GM12878 (cell line): ENCODE measurements at regions not wholly inside any gene's neighbourhood (a gene's known extent, or its start where the extent isn't known, plus 50 kb on each side); places are given as distances from the start of the nearest gene placed in this dataset.

Source experiments
- ATAC-seq: fragments of 200-7000 bp; cut with Tn5 transposase; 3 replicates; pipeline ENCODE4 v1.9.1; 2020; ENCODE audit warnings: mild to moderate bottlenecking, moderate library complexity
- BruUV-seq: library from RNA; stranded (reverse); fragments of 400-500 nt; replicated peaks from 2 replicates; lab custom pipeline; 2021; lab: Mats Ljungman, UMichigan
- CTCF ChIA-PET: fragments of 300-600 bp; sonication (Branson Sonifier 250); formaldehyde crosslinking; extraction: SDS; loops from one replicate; lab custom pipeline; 2021; ENCODE audit warnings: inconsistent platforms; lab: Yijun Ruan, JAX
- POLR2A ChIA-PET: fragments of 350-600 bp; formaldehyde crosslinking; extraction: SDS; loops from one replicate; lab custom pipeline; 2021; ENCODE audit warnings: inconsistent platforms; lab: Charles Lee
- RAD21 ChIA-PET: fragments of 300-600 bp; sonication (Branson Sonifier 250); formaldehyde crosslinking; loops from one replicate; lab custom pipeline; 2023; ENCODE audit warnings: antibody characterized with exemption; ENCODE audit not compliant: unreplicated experiment; lab: Charles Lee
- SMC1A ChIA-PET: fragments of 300-600 bp; sonication (Branson Sonifier 250); formaldehyde crosslinking; loops from one replicate; lab custom pipeline; 2023; ENCODE audit not compliant: unreplicated experiment, uncharacterized antibody; lab: Charles Lee
- DNase-seq: peaks from one replicate; pipeline ENCODE4 v3.0.0-alpha.2; 2011; ENCODE audit warnings: low read depth, low spot score
- FAIRE-seq: peaks from 3 replicates; lab custom pipeline; 2011; peaks lifted over from hg19 to GRCh38; lab: Jason Lieb, UNC
- H2AFZ ChIP-seq: 2 replicates; pipeline ENCODE4 v1.6.0; 2011; ENCODE audit warnings: low read depth, low read length, control low read depth; ENCODE audit not compliant: control insufficient read depth
- H3K27ac ChIP-seq: 2 replicates; pipeline ENCODE4 v1.5.1; 2011; ENCODE audit warnings: control low read depth; ENCODE audit not compliant: control insufficient read depth, insufficient read depth
- H3K27me3 ChIP-seq, 2 experiments: replicated peaks in 1 of 2; 2 replicates each; pipeline versions ENCODE4 v1.6.0 to v1.6.1; 2011; ENCODE audit warnings: low read length in 1 of 2; ENCODE audit not compliant: control insufficient read depth in 2 of 2, insufficient read depth in 2 of 2
- H3K36me3 ChIP-seq, 2 experiments: 2 replicates each; pipeline ENCODE4 v1.5.1; 2011; ENCODE audit warnings: low read length in 1 of 2; ENCODE audit not compliant: control insufficient read depth in 2 of 2, insufficient read depth in 2 of 2
- H3K4me1 ChIP-seq: 2 replicates; pipeline ENCODE4 v1.6.1; 2011; ENCODE audit warnings: mild to moderate bottlenecking, low read length, moderate library complexity, mixed read lengths; ENCODE audit not compliant: control insufficient read depth, insufficient read depth
- H3K4me2 ChIP-seq: 2 replicates; pipeline ENCODE4 v1.6.0; 2011; ENCODE audit warnings: control low read depth; ENCODE audit not compliant: control insufficient read depth, insufficient read depth
- H3K4me3 ChIP-seq: fragments of 200-600 bp; sonication (generic); 2 replicates; pipeline ENCODE4 v1.5.1; 2016
- H3K79me2 ChIP-seq: 2 replicates; pipeline ENCODE4 v1.6.0; 2011; ENCODE audit warnings: low read length; ENCODE audit not compliant: control insufficient read depth, insufficient read depth
- H3K9ac ChIP-seq: 2 replicates; pipeline ENCODE4 v1.8.0; 2011; ENCODE audit warnings: low read length, control low read depth, mixed read lengths; ENCODE audit not compliant: control insufficient read depth, insufficient read depth
- H3K9me3 ChIP-seq: replicated peaks from 3 replicates; pipeline ENCODE4 v1.5.1; 2011; ENCODE audit warnings: mild to moderate bottlenecking, low read length; ENCODE audit not compliant: control insufficient read depth, insufficient read depth
- H4K20me1 ChIP-seq: 2 replicates; pipeline ENCODE4 v1.6.0; 2011; ENCODE audit not compliant: control insufficient read depth, insufficient read depth
- ASH2L ChIP-seq: fragments of 300-600, 200-600 bp; sonication (generic); IDR thresholded peaks from 2 replicates; pipeline ENCODE4 v1.6.1; 2017; ENCODE audit warnings: low read depth, mild to moderate bottlenecking, borderline replicate concordance
- BCL11A ChIP-seq: IDR thresholded peaks from 2 replicates; pipeline ENCODE4 v1.6.1; 2011; ENCODE audit warnings: low read depth, low read length
- CREB1 ChIP-seq: IDR thresholded peaks from 2 replicates; pipeline ENCODE4 v1.6.1; 2012; ENCODE audit warnings: low read depth, mild to moderate bottlenecking, inconsistent platforms
- CREM ChIP-seq: IDR thresholded peaks from 2 replicates; pipeline ENCODE4 v1.6.1; 2014; ENCODE audit warnings: antibody characterized with exemption, low read depth
- ESRRA ChIP-seq: IDR thresholded peaks from 2 replicates; pipeline ENCODE4 v1.6.1; 2012; ENCODE audit warnings: mild to moderate bottlenecking, low read length, improper control_type of control experiment
- IKZF1 ChIP-seq: fragments of 450-650 bp; conservative IDR thresholded peaks from 2 replicates; pipeline ENCODE4 v1.6.1; 2017; ENCODE audit warnings: antibody characterized with exemption, mild to moderate bottlenecking
- JUNB ChIP-seq: IDR thresholded peaks from 2 replicates; pipeline ENCODE4 v1.6.1; 2016; ENCODE audit warnings: antibody characterized with exemption, mild to moderate bottlenecking
- MYB ChIP-seq: fragments of 150-350 bp; IDR thresholded peaks from 2 replicates; pipeline ENCODE4 v1.6.1; 2014; ENCODE audit warnings: mild to moderate bottlenecking, low read depth, low read length, borderline replicate concordance
- MYC ChIP-seq: IDR thresholded peaks from 2 replicates; pipeline ENCODE4 v1.6.1; 2011; ENCODE audit warnings: mild to moderate bottlenecking, low read length, moderate library complexity, inconsistent platforms; ENCODE audit not compliant: insufficient read depth, insufficient replicate concordance, insufficient read length, severe bottlenecking
- NFIC ChIP-seq: IDR thresholded peaks from 2 replicates; pipeline ENCODE4 v1.6.1; 2012; ENCODE audit warnings: low read depth, mild to moderate bottlenecking, inconsistent platforms, low read length, moderate library complexity
- NRF1 ChIP-seq: conservative IDR thresholded peaks from 2 replicates; pipeline ENCODE4 v1.6.1; 2011; ENCODE audit warnings: mild to moderate bottlenecking, low read depth, low read length, improper control_type of control experiment
- SPI1 ChIP-seq: IDR thresholded peaks from 2 replicates; pipeline ENCODE4 v1.6.1; 2011; ENCODE audit warnings: low read depth, mild to moderate bottlenecking, low read length, moderate library complexity, borderline replicate concordance; ENCODE audit not compliant: insufficient read depth
- SRF ChIP-seq, 2 experiments: IDR thresholded peaks; 2 replicates each; pipeline ENCODE4 v1.6.1; 2011; ENCODE audit warnings: low read depth in 2 of 2, low read length in 2 of 2, mild to moderate bottlenecking in 1 of 2, moderate library complexity in 1 of 2
- TBL1XR1 ChIP-seq: IDR thresholded peaks from 2 replicates; pipeline ENCODE4 v1.6.1; 2012; ENCODE audit warnings: low read depth, low read length, improper control_type of control experiment
- TCF7 ChIP-seq: IDR thresholded peaks from 2 replicates; pipeline ENCODE4 v1.6.1; 2014; ENCODE audit warnings: antibody characterized with exemption, borderline replicate concordance
- WGBS: methylation state at CpG from one replicate; pipeline ENCODE4 v1.1.6; 2016; ENCODE audit warnings: low lambda C conversion rate; ENCODE audit not compliant: insufficient replicate concordance, insufficient coverage; ENCODE audit errors: missing lambda C conversion rate; 5-methylcytosine and 5-hydroxymethylcytosine counted together
- in situ Hi-C: fragments of 300-500 bp; cut with MboI; formaldehyde crosslinking; loops from 9 replicates; pipeline ENCODE4 v1.14.3; 2018; ENCODE audit warnings: mixed read lengths
- intact Hi-C: fragments of 100-400 bp; cut with micrococcal nuclease; formaldehyde crosslinking; loops from one replicate; pipeline ENCODE4 v1.14.2; 2022; ENCODE audit not compliant: unreplicated experiment
- TF ChIP-seq, protein P1 (sequence below): IDR thresholded peaks from 2 replicates; pipeline ENCODE4 v1.6.1; 2012; ENCODE audit warnings: improper control_type of control experiment, low read depth, low read length; ENCODE audit not compliant: insufficient replicate concordance
- TF ChIP-seq, protein P2 (sequence below): IDR thresholded peaks from 2 replicates; pipeline ENCODE4 v1.6.1; 2011; ENCODE audit warnings: low read depth, low read length, improper control_type of control experiment, borderline replicate concordance

DNA sequence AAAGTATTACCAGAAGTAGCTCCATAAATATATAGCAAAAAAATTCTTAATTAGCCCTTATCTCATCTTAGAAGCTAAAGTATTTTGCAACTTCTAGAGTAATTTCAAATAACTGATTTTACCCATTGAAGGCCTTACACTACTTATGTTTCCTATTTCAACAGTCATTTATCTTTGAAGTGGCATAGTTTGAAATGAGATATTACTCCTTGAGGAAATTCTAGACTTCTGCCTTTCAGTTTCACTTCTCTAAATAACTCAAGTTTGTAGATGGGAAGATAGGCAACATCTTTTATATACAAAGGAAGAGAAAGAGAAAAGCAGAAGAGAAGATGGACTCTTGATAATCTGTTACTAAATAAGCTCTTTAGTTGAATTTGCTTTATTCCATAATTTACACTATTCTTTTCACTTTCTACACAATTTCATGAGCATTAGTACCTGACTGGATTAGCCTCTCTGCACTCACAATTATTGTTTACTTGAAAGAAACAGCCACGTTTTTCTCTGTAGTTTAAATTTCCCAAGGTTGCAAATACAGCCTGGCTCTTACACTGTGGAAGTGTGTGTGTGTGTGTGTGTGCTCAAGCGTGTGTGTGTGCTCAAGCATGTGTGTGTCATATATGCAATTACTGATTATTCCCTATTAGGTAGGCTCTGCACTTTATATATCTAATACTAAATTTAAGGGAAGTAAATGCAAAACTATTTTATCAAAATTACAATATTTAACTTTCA, 60.6 kb upstream of the EMB start:
- in situ Hi-C loops = no loop called here
- H3K4me2 ChIP-seq = no peak overlapping the region
- CTCF ChIA-PET = interaction anchor here (0.8 to 1.2 kb wide), 2 partner anchors 14 to 57 kb away, joined by 3 read pairs; no protein-coding TSS in a partner anchor
- TF ChIP-seq JUNB = peak; percentile 91
- peak; percentile 23; the same call in 1 of the 2 replicates for TF ChIP-seq CREB1
- TF ChIP-seq NRF1 = no peak
- peak; percentile 71; the same call in 1 of the 2 replicates for TF ChIP-seq BCL11A
- TF ChIP-seq, protein P1, sequence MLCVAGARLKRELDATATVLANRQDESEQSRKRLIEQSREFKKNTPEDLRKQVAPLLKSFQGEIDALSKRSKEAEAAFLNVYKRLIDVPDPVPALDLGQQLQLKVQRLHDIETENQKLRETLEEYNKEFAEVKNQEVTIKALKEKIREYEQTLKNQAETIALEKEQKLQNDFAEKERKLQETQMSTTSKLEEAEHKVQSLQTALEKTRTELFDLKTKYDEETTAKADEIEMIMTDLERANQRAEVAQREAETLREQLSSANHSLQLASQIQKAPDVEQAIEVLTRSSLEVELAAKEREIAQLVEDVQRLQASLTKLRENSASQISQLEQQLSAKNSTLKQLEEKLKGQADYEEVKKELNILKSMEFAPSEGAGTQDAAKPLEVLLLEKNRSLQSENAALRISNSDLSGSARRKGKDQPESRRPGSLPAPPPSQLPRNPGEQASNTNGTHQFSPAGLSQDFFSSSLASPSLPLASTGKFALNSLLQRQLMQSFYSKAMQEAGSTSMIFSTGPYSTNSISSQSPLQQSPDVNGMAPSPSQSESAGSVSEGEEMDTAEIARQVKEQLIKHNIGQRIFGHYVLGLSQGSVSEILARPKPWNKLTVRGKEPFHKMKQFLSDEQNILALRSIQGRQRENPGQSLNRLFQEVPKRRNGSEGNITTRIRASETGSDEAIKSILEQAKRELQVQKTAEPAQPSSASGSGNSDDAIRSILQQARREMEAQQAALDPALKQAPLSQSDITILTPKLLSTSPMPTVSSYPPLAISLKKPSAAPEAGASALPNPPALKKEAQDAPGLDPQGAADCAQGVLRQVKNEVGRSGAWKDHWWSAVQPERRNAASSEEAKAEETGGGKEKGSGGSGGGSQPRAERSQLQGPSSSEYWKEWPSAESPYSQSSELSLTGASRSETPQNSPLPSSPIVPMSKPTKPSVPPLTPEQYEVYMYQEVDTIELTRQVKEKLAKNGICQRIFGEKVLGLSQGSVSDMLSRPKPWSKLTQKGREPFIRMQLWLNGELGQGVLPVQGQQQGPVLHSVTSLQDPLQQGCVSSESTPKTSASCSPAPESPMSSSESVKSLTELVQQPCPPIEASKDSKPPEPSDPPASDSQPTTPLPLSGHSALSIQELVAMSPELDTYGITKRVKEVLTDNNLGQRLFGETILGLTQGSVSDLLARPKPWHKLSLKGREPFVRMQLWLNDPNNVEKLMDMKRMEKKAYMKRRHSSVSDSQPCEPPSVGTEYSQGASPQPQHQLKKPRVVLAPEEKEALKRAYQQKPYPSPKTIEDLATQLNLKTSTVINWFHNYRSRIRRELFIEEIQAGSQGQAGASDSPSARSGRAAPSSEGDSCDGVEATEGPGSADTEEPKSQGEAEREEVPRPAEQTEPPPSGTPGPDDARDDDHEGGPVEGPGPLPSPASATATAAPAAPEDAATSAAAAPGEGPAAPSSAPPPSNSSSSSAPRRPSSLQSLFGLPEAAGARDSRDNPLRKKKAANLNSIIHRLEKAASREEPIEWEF = no peak
- TF ChIP-seq IKZF1 = no peak
- peak; percentile 28; the same call in 1 of the 2 replicates for TF ChIP-seq CREM
- 0 out of 2 replicates have a peak, but pooled peaks have one; percentile 63 for TF ChIP-seq TBL1XR1
- TF ChIP-seq TCF7 = peak; percentile 96
- TF ChIP-seq, protein P2, sequence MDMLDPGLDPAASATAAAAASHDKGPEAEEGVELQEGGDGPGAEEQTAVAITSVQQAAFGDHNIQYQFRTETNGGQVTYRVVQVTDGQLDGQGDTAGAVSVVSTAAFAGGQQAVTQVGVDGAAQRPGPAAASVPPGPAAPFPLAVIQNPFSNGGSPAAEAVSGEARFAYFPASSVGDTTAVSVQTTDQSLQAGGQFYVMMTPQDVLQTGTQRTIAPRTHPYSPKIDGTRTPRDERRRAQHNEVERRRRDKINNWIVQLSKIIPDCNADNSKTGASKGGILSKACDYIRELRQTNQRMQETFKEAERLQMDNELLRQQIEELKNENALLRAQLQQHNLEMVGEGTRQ = no peak
- no peak for TF ChIP-seq ESRRA
- TF ChIP-seq SRF (IDR thresholded peaks at IDR 0.05; ENCODE audit: low read depth in 2 of 2, low read length in 2 of 2) = peak in 1 of 2 experiments; percentile 28; a peak in 1 of 4 replicates
- TF ChIP-seq MYB = no peak
- no peak for TF ChIP-seq MYC
- peak; percentile 96 for TF ChIP-seq NFIC
- no peak for TF ChIP-seq ASH2L
- TF ChIP-seq SPI1 = peak; percentile 91

More for the DNA sequence above, 60.6 kb upstream of the EMB start:
- H3K79me2 ChIP-seq = no peaks in the 10 kb centered on the region
- ChIA-PET POLR2A (interaction anchor here (0.7 to 1.0 kb wide), 2 partner anchors 56 to 337 kb away, joined by 3 to 7 read pairs; no protein-coding TSS in a partner anchor), SMC1A (interaction anchor here (0.9 to 1.7 kb wide), 4 partner anchors 49 to 75 kb away, joined by 3 to 7 read pairs (median 3); no protein-coding TSS in a partner anchor), RAD21 (interaction anchor here (1.0 to 1.7 kb wide), 2 partner anchors 56 to 209 kb away, joined by 4 to 6 read pairs; no protein-coding TSS in a partner anchor)
- H3K4me3 ChIP-seq = no peak overlapping the region
- no TSS peak for BruUV-seq
- no peaks in the 10 kb centered on the region; the same call in 2 of the 3 replicates for H3K9me3 ChIP-seq
- no peaks in the 10 kb centered on the region for H3K27me3 ChIP-seq
- no peaks in the 10 kb centered on the region for H4K20me1 ChIP-seq
- FAIRE-seq (peak; percentile 97), DNase-seq (peak; percentile 33), ATAC-seq (peak; percentile 98)
- WGBS = 0% methylated on average over 2 of the region's 2 CpGs
- no peaks in the 10 kb centered on the region for H3K36me3 ChIP-seq
- intact Hi-C loops = loop anchor here (1.0 kb wide), 1 partner anchor 56 kb away; no protein-coding TSS in a partner anchor
- H2AFZ ChIP-seq = no peak overlapping the region; the same call in 1 of the 2 replicates
- H3K27ac ChIP-seq = no peak overlapping the region
- H3K4me1 ChIP-seq = no peaks in the 10 kb centered on the region; the same call in 1 of the 2 replicates
- no peak overlapping the region for H3K9ac ChIP-seq
